ENCODE measurements at regions not wholly inside any gene's neighbourhood (a gene's known extent, or its start where the extent isn't known, plus 50 kb on each side); places are given as distances from the start of the nearest gene placed in this dataset.

DNA sequence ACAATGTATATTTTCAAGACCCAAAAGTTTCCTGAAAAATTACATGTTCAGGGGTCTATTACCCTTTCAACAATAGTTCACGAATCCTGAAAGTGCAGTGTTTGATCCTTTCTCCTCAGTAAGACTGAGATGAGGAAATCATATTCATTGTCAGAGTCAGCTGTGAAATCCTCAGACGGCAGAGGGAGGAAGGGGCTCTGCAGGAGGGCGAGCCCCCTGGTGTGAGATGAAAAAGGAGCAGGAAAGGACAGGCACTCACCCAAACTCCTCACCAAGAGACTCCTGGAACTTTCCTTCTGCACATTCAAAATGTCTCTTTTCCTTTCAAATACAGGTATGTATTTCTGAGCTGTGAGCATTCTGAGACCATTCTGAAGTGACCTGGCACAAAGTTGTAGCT is 150.3 kb upstream of the HABP2 start:
- TF ChIP-seq, protein P1, sequence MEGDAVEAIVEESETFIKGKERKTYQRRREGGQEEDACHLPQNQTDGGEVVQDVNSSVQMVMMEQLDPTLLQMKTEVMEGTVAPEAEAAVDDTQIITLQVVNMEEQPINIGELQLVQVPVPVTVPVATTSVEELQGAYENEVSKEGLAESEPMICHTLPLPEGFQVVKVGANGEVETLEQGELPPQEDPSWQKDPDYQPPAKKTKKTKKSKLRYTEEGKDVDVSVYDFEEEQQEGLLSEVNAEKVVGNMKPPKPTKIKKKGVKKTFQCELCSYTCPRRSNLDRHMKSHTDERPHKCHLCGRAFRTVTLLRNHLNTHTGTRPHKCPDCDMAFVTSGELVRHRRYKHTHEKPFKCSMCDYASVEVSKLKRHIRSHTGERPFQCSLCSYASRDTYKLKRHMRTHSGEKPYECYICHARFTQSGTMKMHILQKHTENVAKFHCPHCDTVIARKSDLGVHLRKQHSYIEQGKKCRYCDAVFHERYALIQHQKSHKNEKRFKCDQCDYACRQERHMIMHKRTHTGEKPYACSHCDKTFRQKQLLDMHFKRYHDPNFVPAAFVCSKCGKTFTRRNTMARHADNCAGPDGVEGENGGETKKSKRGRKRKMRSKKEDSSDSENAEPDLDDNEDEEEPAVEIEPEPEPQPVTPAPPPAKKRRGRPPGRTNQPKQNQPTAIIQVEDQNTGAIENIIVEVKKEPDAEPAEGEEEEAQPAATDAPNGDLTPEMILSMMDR (IDR thresholded peaks at IDR 0.05; ENCODE audit: low read depth, low read length) = no peak
- no peak for DNase-seq (ENCODE audit: low read depth, low spot score)
- in situ Hi-C loops (cut with HindIII; ENCODE audit: low sequenced_read_pairs) = no loop called here
- H3K4me3 ChIP-seq (ENCODE audit: low read depth, low read length) = no peak overlapping the region

DNA sequence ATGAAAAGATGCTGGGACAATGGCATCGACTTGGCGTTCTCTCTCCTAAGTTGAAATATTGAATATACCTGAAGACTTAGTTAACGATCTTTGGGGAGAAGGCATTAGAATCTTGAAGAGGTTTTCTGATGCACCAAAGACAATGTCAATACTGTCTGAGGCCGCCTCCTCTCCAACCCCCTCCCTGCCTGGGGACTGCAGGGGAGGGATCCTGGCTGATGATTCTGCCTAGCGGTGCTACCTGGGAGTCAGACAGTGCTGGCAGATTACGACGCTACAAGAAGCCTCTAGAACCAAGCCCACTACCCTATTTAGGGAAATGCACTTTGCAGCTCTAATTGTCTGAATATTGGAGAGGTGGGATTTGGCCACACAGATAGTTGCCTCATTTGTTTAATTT is 145.6 kb upstream of the HABP2 start:
- in situ Hi-C loops (cut with HindIII; ENCODE audit: low sequenced_read_pairs) = no loop called here
- TF ChIP-seq, protein P1 (IDR thresholded peaks at IDR 0.05; ENCODE audit: low read depth, low read length) = no peak

DNA sequence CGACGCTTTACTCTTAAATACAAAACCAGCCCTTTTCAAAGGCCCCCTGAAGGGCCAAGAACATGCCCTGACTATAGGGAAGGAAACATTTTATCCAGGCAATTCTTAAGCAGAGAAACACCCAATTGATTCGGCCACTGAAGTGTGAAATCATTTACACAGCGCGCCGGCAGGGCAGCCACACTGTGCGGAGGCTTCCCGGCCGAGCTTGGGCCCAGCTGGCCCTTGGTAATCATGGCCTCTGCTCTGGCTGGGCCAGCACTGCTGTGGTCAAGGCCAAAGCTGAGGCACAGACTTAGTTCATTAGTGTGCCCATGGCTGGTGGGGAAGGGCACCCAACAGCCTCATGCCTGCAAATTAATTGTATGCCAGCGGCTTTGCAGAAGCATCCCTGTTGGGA is 143.7 kb upstream of the HABP2 start:
- in situ Hi-C loops (cut with HindIII; ENCODE audit: low sequenced_read_pairs) = no loop called here
- TF ChIP-seq, protein P1 (IDR thresholded peaks at IDR 0.05; ENCODE audit: low read depth, low read length) = no peak
- no peak for DNase-seq (ENCODE audit: low read depth, low spot score)
- no peak overlapping the region for H3K4me3 ChIP-seq (ENCODE audit: low read depth, low read length)

More for the DNA sequence above, 145.6 kb upstream of the HABP2 start:
- H3K4me3 ChIP-seq (ENCODE audit: low read depth, low read length) = no peak overlapping the region
- DNase-seq (ENCODE audit: low read depth, low spot score) = no peak

DNA sequence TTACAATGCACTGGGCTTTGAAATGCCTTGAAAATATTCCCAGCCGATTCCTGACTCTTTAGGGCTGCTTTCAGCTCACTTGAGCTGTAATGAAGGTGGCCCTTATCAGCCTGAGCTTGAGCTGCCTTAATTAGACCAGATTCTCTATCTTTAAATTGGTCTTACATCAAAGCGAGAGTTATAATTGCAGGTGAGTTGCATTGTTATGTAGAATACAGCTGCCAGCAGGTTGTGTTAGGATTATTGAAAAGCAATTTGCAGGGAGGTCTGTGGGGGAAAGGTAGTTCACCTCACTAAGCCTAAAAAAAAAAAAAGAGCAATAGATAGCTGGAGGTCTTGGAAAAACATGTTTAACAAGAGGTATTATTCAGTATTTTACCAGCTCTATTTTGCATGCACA is 142.2 kb upstream of the HABP2 start:
- in situ Hi-C loops (cut with HindIII; ENCODE audit: low sequenced_read_pairs) = no loop called here
- no peak overlapping the region for H3K4me3 ChIP-seq (ENCODE audit: low read depth, low read length)
- TF ChIP-seq, protein P1 (IDR thresholded peaks at IDR 0.05; ENCODE audit: low read depth, low read length) = no peak
- no peak for DNase-seq (ENCODE audit: low read depth, low spot score)

DNA sequence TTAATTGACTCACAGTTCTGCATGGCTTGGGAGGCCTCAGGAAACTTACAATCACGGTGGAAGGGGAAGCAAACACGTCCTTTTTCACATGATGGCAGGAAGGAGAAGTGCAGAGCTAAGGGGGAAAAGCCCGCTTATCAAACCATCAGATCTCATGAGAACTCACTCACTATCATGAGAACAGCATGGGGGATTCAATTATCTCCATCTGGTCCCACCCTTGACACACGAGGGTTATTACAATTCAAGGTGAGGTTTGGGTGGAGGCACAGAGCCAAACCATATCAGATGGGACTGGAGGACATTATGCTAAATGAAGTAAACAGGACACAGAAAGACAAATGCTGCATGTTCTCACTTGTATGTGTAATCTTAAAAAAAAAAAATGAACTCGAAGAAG is 141.4 kb upstream of the HABP2 start:
- DNase-seq (ENCODE audit: low read depth, low spot score) = no peak
- no peak overlapping the region for H3K4me3 ChIP-seq (ENCODE audit: low read depth, low read length)
- in situ Hi-C loops (cut with HindIII; ENCODE audit: low sequenced_read_pairs) = no loop called here
- TF ChIP-seq, protein P1 (IDR thresholded peaks at IDR 0.05; ENCODE audit: low read depth, low read length) = no peak

DNA sequence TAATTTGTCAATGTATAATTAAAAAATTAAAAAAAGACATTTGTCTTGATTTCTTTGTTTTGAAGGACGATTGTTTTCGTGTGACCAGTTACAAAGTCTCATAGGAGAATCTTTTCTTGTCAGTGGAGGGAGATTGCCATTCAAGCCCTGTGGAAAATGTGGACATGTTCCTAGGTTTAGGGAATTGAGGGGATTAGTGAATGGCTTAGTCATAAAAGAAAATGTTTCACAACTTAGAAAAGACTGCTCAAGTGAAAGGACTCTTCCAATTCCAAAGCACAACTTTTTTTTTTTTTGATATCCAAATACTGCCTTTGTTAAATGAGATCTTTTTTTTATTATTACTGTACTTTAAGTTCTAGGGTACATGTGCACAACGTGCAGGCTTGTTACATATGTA is 140.7 kb upstream of the HABP2 start:
- in situ Hi-C loops (cut with HindIII; ENCODE audit: low sequenced_read_pairs) = no loop called here
- no peak for DNase-seq (ENCODE audit: low read depth, low spot score)
- TF ChIP-seq, protein P1 (IDR thresholded peaks at IDR 0.05; ENCODE audit: low read depth, low read length) = no peak
- no peak overlapping the region for H3K4me3 ChIP-seq (ENCODE audit: low read depth, low read length)

DNA sequence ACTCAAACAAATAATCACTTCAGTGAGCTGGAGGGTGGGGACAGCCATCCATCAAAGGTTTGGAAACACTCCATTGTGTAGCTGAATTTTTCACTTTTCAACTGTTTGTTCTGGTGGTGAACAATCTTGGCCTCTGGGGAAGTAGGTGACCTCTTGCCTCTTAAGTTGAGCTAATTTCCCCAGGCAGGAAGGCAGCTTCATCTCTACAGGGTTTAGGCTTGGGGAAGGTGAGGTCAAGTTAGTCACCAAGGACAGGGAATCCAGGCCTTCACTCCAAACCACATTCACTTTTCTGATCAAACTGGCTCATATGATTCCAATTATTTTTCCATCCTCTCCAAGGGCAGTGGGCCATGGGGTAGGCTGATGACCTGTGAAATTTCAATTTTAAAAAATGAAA is 138.3 kb upstream of the HABP2 start:
- in situ Hi-C loops (cut with HindIII; ENCODE audit: low sequenced_read_pairs) = no loop called here
- TF ChIP-seq, protein P1 (IDR thresholded peaks at IDR 0.05; ENCODE audit: low read depth, low read length) = no peak
- H3K4me3 ChIP-seq (ENCODE audit: low read depth, low read length) = no peak overlapping the region
- DNase-seq (ENCODE audit: low read depth, low spot score) = no peak

Measured in astrocyte of the spinal cord (primary cell).